GM08714 (cell line): ENCODE measurements at regions not wholly inside any gene's neighbourhood (a gene's known extent, or its start where the extent isn't known, plus 50 kb on each side); places are given as distances from the start of the nearest gene placed in this dataset.

ENCODE experiments used
- H3K4me3 ChIP-seq: fragments of 200-500 bp; sonication (Bioruptor generic); 2 replicates; pipeline ENCODE4 v1.5.1; 2014; ENCODE audit warnings: mild to moderate bottlenecking, low read length, inconsistent platforms
- ZNF274 ChIP-seq: IDR thresholded peaks from 2 replicates; pipeline ENCODE4 v1.6.1; 2012; ENCODE audit warnings: mild to moderate bottlenecking, low read depth, low read length

GRCh38 chr12:24075650-24076049 is 126.2 kb upstream of the SOX5 start:
- TF ChIP-seq ZNF274 = no peak

GRCh38 chr12:24073170-24073810 is 123.8 kb upstream of the SOX5 start:
- no peak overlapping the region for H3K4me3 ChIP-seq
- TF ChIP-seq ZNF274 = no peak

More at GRCh38 chr12:24075650-24076049, 126.2 kb upstream of the SOX5 start:
- no peak overlapping the region for H3K4me3 ChIP-seq

- H3K4me3 ChIP-seq = no peak overlapping the region
- TF ChIP-seq ZNF274 = no peak
Observed at GRCh38 chr12:24072302-24072701, 122.8 kb upstream of the SOX5 start.

GRCh38 chr12:24071842-24072241 is 122.4 kb upstream of the SOX5 start:
- no peak for TF ChIP-seq ZNF274
- H3K4me3 ChIP-seq = no peak overlapping the region

- TF ChIP-seq ZNF274 = no peak
- no peak overlapping the region for H3K4me3 ChIP-seq
Observed at GRCh38 chr12:24069532-24070395, 120.3 kb upstream of the SOX5 start.

- TF ChIP-seq ZNF274 = no peak
- H3K4me3 ChIP-seq = no peak overlapping the region
Observed at GRCh38 chr12:24066865-24067264, 117.4 kb upstream of the SOX5 start.

GRCh38 chr12:24066097-24066496 is 116.6 kb upstream of the SOX5 start:
- TF ChIP-seq ZNF274 = no peak
- no peak overlapping the region for H3K4me3 ChIP-seq

- TF ChIP-seq ZNF274 = no peak
- no peak overlapping the region for H3K4me3 ChIP-seq
Observed at GRCh38 chr12:24062642-24063245, 113.3 kb upstream of the SOX5 start.

- no peak overlapping the region for H3K4me3 ChIP-seq
- no peak for TF ChIP-seq ZNF274
Observed at GRCh38 chr12:24060089-24060488, 110.6 kb upstream of the SOX5 start.

- TF ChIP-seq ZNF274 = no peak
- H3K4me3 ChIP-seq = no peak overlapping the region
Observed at GRCh38 chr12:24057920-24058476, 108.5 kb upstream of the SOX5 start.

GRCh38 chr12:24055747-24056146 is 106.3 kb upstream of the SOX5 start:
- no peak for TF ChIP-seq ZNF274
- H3K4me3 ChIP-seq = no peak overlapping the region

- H3K4me3 ChIP-seq = no peak overlapping the region
- no peak for TF ChIP-seq ZNF274
Observed at GRCh38 chr12:24054416-24054815, 104.9 kb upstream of the SOX5 start.

GRCh38 chr12:24049728-24050127 is 100.3 kb upstream of the SOX5 start:
- no peak overlapping the region for H3K4me3 ChIP-seq
- no peak for TF ChIP-seq ZNF274

- no peak for TF ChIP-seq ZNF274
- no peak overlapping the region for H3K4me3 ChIP-seq
Observed at GRCh38 chr12:24049101-24049500, 99.6 kb upstream of the SOX5 start.
